A549 (cell line): ENCODE measurements at regions not wholly inside any gene's neighbourhood (a gene's known extent, or its start where the extent isn't known, plus 50 kb on each side); places are given as distances from the start of the nearest gene placed in this dataset.

Source experiments
- ATAC-seq, 2 experiments: fragments of 200-7000 bp in 1 of 2; fragments of >200 bp in 1 of 2; cut with Nextera tagmentation in 1 of 2; cut with Tn5 transposase in 1 of 2; 3 replicates each; pipeline versions ENCODE4 v1.8.0 to v1.9.1; 2018 to 2020; ENCODE audit warnings: mild to moderate bottlenecking in 1 of 2, moderate library complexity in 1 of 2
- CTCF ChIA-PET: fragments of 300-600 bp; sonication (Branson Sonifier 250); formaldehyde crosslinking; extraction: SDS; loops from one replicate; lab custom pipeline; 2021; ENCODE audit warnings: antibody characterized with exemption, inconsistent platforms; lab: Yijun Ruan, JAX
- POLR2A ChIA-PET: fragments of 350-600 bp; formaldehyde crosslinking; extraction: SDS; loops from one replicate; lab custom pipeline; 2021; ENCODE audit warnings: antibody characterized with exemption, inconsistent platforms; lab: Yijun Ruan, JAX
- DNase-seq, 2 experiments: peaks; one replicate each; pipeline versions ENCODE4 v3.0.0 to v3.0.0-alpha.2; 2011 to 2016; ENCODE audit warnings: low read depth in 1 of 2, low spot score in 1 of 2
- FAIRE-seq: peaks from 2 replicates; lab custom pipeline; 2011; peaks lifted over from hg19 to GRCh38; lab: Jason Lieb, UNC
- H3K27ac ChIP-seq, 2 experiments: fragments of >200 bp; sonication (Bioruptor Twin); formaldehyde crosslinking; 3 replicates each; pipeline ENCODE4 v1.5.1; 2016 to 2017
- H3K4me1 ChIP-seq: fragments of >200 bp; sonication (Bioruptor Twin); formaldehyde crosslinking; 3 replicates; pipeline ENCODE4 v1.6.1; 2016
- H3K4me2 ChIP-seq: fragments of >200 bp; sonication (Bioruptor Twin); formaldehyde crosslinking; 3 replicates; pipeline ENCODE4 v1.6.1; 2016
- H3K4me3 ChIP-seq: fragments of >200 bp; sonication (Bioruptor Twin); formaldehyde crosslinking; 3 replicates; pipeline ENCODE4 v1.5.1; 2016
- H3K9me3 ChIP-seq: fragments of >200 bp; sonication (Bioruptor Twin); formaldehyde crosslinking; 3 replicates; pipeline ENCODE4 v1.6.1; 2016
- BCL3 ChIP-seq: fragments of >200 bp; sonication (Bioruptor Twin); formaldehyde crosslinking; IDR thresholded peaks from 3 replicates; pipeline ENCODE4 v1.6.1; 2016
- EHMT2 ChIP-seq: fragments of 200-600 bp; sonication (generic); IDR thresholded peaks from 2 replicates; pipeline ENCODE4 v1.6.1; 2016; ENCODE audit warnings: antibody characterized with exemption, low read depth, mild to moderate bottlenecking, moderate library complexity
- FOSB ChIP-seq: fragments of 250-450 bp; sonication (Bioruptor Pico); IDR thresholded peaks from 2 replicates; pipeline ENCODE4 v1.5.0; 2020; ENCODE audit warnings: mild to moderate bottlenecking, moderate library complexity
- GATA3 ChIP-seq: IDR thresholded peaks from 2 replicates; pipeline ENCODE4 v1.6.1; 2012; ENCODE audit warnings: borderline replicate concordance
- HDAC2 ChIP-seq: fragments of 200-600 bp; sonication (generic); IDR thresholded peaks from 2 replicates; pipeline ENCODE4 v1.6.1; 2016
- HOXA7 ChIP-seq: fragments of 250-450 bp; sonication (Bioruptor Pico); IDR thresholded peaks from 2 replicates; pipeline ENCODE4 v1.5.0; 2020; ENCODE audit warnings: mild to moderate bottlenecking, moderate library complexity
- HOXB13 ChIP-seq: fragments of 250-450 bp; sonication (Bioruptor Pico); IDR thresholded peaks from 2 replicates; pipeline ENCODE4 v1.5.0; 2020; ENCODE audit warnings: low read depth, mild to moderate bottlenecking, moderate library complexity
- JUN ChIP-seq, 2 experiments: fragments of >200 bp; sonication (Bioruptor Twin); formaldehyde crosslinking; IDR thresholded peaks; 2 replicates in 1 of 2; 3 replicates in 1 of 2; pipeline ENCODE4 v1.6.1; 2016 to 2017
- JUNB ChIP-seq: fragments of >200 bp; sonication (Bioruptor Twin); formaldehyde crosslinking; IDR thresholded peaks from 2 replicates; pipeline ENCODE4 v1.6.1; 2016
- KDM1A ChIP-seq: fragments of 200-600 bp; sonication (generic); IDR thresholded peaks from 2 replicates; pipeline ENCODE4 v1.6.1; 2016; ENCODE audit warnings: low read depth, mild to moderate bottlenecking
- MAFK ChIP-seq: fragments of 450-650 bp; IDR thresholded peaks from 2 replicates; pipeline ENCODE4 v1.6.1; 2014; ENCODE audit not compliant: partially characterized antibody
- PHF8 ChIP-seq: fragments of 200-600 bp; sonication (generic); IDR thresholded peaks from 2 replicates; pipeline ENCODE4 v1.6.1; 2016; ENCODE audit warnings: low read depth, mild to moderate bottlenecking, antibody characterized with exemption, moderate library complexity, borderline replicate concordance
- SREBF2 ChIP-seq: fragments of 450-650 bp; IDR thresholded peaks from 2 replicates; pipeline ENCODE4 v1.6.1; 2014; ENCODE audit warnings: mild to moderate bottlenecking, moderate library complexity
- ZC3H11A ChIP-seq: fragments of 450-650 bp; IDR thresholded peaks from 2 replicates; pipeline ENCODE4 v1.6.1; 2014; ENCODE audit warnings: antibody characterized with exemption, mild to moderate bottlenecking
- ZFP36 ChIP-seq: fragments of 450-650 bp; IDR thresholded peaks from 2 replicates; pipeline ENCODE4 v1.6.1; 2014; ENCODE audit warnings: borderline replicate concordance; ENCODE audit not compliant: partially characterized antibody
- ZSCAN20 ChIP-seq: fragments of 250-450 bp; sonication (Bioruptor Pico); IDR thresholded peaks from 2 replicates; pipeline ENCODE4 v1.8.0; 2022; ENCODE audit warnings: mild to moderate bottlenecking, moderate library complexity
- WGBS: methylation state at CpG from one replicate; pipeline ENCODE4 v1.1.6; 2017; ENCODE audit errors: missing lambda C conversion rate; 5-methylcytosine and 5-hydroxymethylcytosine counted together
- TF ChIP-seq, protein P1 (sequence below): IDR thresholded peaks from 2 replicates; pipeline ENCODE4 v1.6.1; 2012
- TF ChIP-seq, protein P2 (sequence below): fragments of 200-600 bp; sonication (generic); IDR thresholded peaks from 2 replicates; pipeline ENCODE4 v1.6.1; 2016; ENCODE audit warnings: antibody characterized with exemption, mild to moderate bottlenecking, moderate library complexity
- TF ChIP-seq, protein P3 (sequence below): fragments of 450-650 bp; IDR thresholded peaks from 2 replicates; pipeline ENCODE4 v1.6.1; 2014; ENCODE audit warnings: antibody characterized with exemption
- TF ChIP-seq, protein P4 (sequence below): fragments of >200 bp; sonication (Bioruptor Twin); formaldehyde crosslinking; IDR thresholded peaks from 3 replicates; pipeline ENCODE4 v1.5.1; 2016

- TF ChIP-seq BCL3: no peak
Observed at GRCh38 chr11:70488171-70488703, 89.9 kb downstream of the CTTN start (continued).

GRCh38 chr11:70489276-70489675 is 90.9 kb downstream of the CTTN start:
- TF ChIP-seq HOXB13 (no peak), JUNB (no peak), PHF8 (no peak), HOXA7 (CRISPR knock-in tag) (no peak)
- TF ChIP-seq, all 56 proteins: peak for 0
- Histone ChIP-seq H3K4me2 (no peak overlapping the region), H3K4me1 (no peaks in the 10 kb centered on the region), H3K4me3 (no peak overlapping the region), H3K27ac (no peak overlapping the region), H3K9me3 (no peaks in the 10 kb centered on the region)
- POLR2A ChIA-PET: no interaction called here
- CTCF ChIA-PET: interaction anchor here (1.2 kb wide), 1 partner anchor 19 kb away, joined by 3 read pairs; no protein-coding TSS in a partner anchor
- FAIRE-seq (no peak), DNase-seq (no peak), ATAC-seq (no peak)
- 80% methylated on average over 6 of the region's 6 CpGs for WGBS

DNA sequence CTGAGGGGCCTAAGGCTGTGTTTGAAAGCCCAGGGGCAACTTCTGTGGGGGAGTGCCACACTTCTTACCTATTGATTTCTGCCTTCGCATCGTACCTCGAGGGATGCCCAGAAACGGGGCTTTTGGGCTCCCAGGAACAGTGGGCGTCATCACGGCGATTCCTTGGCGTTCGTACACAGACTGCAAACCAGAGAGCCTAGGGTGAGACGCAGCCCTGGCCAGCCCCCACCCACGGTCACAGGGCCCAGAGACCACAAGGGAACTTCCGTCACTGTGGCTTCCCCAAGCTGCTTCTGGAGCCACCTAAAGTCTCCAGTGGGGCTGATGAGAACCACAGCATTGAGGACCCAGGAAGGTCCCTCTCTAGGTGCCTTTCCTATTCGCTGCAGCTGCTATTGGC is 91.9 kb downstream of the CTTN start:
- Histone ChIP-seq H3K4me1 (no peaks in the 10 kb centered on the region), H3K27ac (no peak overlapping the region), H3K4me3 (no peak overlapping the region), H3K4me2 (no peak overlapping the region)
- POLR2A ChIA-PET: no interaction called here
- no peak for ATAC-seq
- 91% methylated on average over 13 of the region's 13 CpGs for WGBS
- DNase-seq: no peak
- CTCF ChIA-PET: interaction anchor here (1.2 kb wide), 1 partner anchor 12 kb away, joined by 3 read pairs; no protein-coding TSS in a partner anchor
- no peak for FAIRE-seq
- TF ChIP-seq ZSCAN20 (CRISPR knock-in tag) (no peak), SREBF2 (no peak), ZFP36 (no peak), HDAC2 (no peak), FOSB (CRISPR knock-in tag) (no peak), EHMT2 (no peak), MAFK (no peak), ZC3H11A (no peak), GATA3 (no peak), KDM1A (no peak), JUN (IDR thresholded peaks at IDR 0.05) (no peak)
- TF ChIP-seq, protein P1, sequence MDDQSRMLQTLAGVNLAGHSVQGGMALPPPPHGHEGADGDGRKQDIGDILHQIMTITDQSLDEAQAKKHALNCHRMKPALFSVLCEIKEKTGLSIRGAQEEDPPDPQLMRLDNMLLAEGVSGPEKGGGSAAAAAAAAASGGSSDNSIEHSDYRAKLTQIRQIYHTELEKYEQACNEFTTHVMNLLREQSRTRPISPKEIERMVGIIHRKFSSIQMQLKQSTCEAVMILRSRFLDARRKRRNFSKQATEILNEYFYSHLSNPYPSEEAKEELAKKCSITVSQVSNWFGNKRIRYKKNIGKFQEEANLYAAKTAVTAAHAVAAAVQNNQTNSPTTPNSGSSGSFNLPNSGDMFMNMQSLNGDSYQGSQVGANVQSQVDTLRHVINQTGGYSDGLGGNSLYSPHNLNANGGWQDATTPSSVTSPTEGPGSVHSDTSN: no peak
- TF ChIP-seq, protein P2, sequence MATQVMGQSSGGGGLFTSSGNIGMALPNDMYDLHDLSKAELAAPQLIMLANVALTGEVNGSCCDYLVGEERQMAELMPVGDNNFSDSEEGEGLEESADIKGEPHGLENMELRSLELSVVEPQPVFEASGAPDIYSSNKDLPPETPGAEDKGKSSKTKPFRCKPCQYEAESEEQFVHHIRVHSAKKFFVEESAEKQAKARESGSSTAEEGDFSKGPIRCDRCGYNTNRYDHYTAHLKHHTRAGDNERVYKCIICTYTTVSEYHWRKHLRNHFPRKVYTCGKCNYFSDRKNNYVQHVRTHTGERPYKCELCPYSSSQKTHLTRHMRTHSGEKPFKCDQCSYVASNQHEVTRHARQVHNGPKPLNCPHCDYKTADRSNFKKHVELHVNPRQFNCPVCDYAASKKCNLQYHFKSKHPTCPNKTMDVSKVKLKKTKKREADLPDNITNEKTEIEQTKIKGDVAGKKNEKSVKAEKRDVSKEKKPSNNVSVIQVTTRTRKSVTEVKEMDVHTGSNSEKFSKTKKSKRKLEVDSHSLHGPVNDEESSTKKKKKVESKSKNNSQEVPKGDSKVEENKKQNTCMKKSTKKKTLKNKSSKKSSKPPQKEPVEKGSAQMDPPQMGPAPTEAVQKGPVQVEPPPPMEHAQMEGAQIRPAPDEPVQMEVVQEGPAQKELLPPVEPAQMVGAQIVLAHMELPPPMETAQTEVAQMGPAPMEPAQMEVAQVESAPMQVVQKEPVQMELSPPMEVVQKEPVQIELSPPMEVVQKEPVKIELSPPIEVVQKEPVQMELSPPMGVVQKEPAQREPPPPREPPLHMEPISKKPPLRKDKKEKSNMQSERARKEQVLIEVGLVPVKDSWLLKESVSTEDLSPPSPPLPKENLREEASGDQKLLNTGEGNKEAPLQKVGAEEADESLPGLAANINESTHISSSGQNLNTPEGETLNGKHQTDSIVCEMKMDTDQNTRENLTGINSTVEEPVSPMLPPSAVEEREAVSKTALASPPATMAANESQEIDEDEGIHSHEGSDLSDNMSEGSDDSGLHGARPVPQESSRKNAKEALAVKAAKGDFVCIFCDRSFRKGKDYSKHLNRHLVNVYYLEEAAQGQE: no peak
- TF ChIP-seq, protein P3, sequence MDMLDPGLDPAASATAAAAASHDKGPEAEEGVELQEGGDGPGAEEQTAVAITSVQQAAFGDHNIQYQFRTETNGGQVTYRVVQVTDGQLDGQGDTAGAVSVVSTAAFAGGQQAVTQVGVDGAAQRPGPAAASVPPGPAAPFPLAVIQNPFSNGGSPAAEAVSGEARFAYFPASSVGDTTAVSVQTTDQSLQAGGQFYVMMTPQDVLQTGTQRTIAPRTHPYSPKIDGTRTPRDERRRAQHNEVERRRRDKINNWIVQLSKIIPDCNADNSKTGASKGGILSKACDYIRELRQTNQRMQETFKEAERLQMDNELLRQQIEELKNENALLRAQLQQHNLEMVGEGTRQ: no peak
- TF ChIP-seq, protein P4, sequence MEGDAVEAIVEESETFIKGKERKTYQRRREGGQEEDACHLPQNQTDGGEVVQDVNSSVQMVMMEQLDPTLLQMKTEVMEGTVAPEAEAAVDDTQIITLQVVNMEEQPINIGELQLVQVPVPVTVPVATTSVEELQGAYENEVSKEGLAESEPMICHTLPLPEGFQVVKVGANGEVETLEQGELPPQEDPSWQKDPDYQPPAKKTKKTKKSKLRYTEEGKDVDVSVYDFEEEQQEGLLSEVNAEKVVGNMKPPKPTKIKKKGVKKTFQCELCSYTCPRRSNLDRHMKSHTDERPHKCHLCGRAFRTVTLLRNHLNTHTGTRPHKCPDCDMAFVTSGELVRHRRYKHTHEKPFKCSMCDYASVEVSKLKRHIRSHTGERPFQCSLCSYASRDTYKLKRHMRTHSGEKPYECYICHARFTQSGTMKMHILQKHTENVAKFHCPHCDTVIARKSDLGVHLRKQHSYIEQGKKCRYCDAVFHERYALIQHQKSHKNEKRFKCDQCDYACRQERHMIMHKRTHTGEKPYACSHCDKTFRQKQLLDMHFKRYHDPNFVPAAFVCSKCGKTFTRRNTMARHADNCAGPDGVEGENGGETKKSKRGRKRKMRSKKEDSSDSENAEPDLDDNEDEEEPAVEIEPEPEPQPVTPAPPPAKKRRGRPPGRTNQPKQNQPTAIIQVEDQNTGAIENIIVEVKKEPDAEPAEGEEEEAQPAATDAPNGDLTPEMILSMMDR: no peak
- TF ChIP-seq, all 56 proteins: peak for 0
- H3K9me3 ChIP-seq: no peaks in the 10 kb centered on the region
